ENCODE measurements at regions not wholly inside any gene's neighbourhood (a gene's known extent, or its start where the extent isn't known, plus 50 kb on each side); places are given as distances from the start of the nearest gene placed in this dataset.

GRCh38 chr6:53983301-53983700 lies 127.9 kb upstream of the MLIP start:
- TF ChIP-seq POLR2A (IDR thresholded peaks at IDR 0.05), result no peak
- TF ChIP-seq POLR2AphosphoS5 (IDR thresholded peaks at IDR 0.05), result no peak
